Fibroblast of lung (primary cell): ENCODE measurements at regions not wholly inside any gene's neighbourhood (a gene's known extent, or its start where the extent isn't known, plus 50 kb on each side); places are given as distances from the start of the nearest gene placed in this dataset.

ENCODE experiments used
- DNase-seq, 2 donors: peaks; one replicate each; pipeline versions ENCODE4 v3.0.0 to v3.0.0-alpha.2; 2010; ENCODE audit warnings: low read depth in 2 of 2
- H2AFZ ChIP-seq: 2 replicates; pipeline ENCODE4 v1.5.1; 2012; ENCODE audit warnings: low read length, control low read depth, inconsistent platforms
- H3K27ac ChIP-seq: 2 replicates; pipeline ENCODE4 v1.5.1; 2011; ENCODE audit warnings: low read length, control low read depth; ENCODE audit not compliant: insufficient read depth
- H3K27me3 ChIP-seq: 2 replicates; pipeline ENCODE4 v1.5.1; 2011; ENCODE audit warnings: mild to moderate bottlenecking, low read length; ENCODE audit not compliant: control insufficient read depth, insufficient read depth
- H3K36me3 ChIP-seq: 2 replicates; pipeline ENCODE4 v1.5.1; 2011; ENCODE audit warnings: low read length; ENCODE audit not compliant: control insufficient read depth, insufficient read depth
- H3K4me1 ChIP-seq: 2 replicates; pipeline ENCODE4 v1.5.1; 2011; ENCODE audit warnings: low read length; ENCODE audit not compliant: control insufficient read depth, insufficient read depth; ENCODE audit errors: extremely low read depth
- H3K4me2 ChIP-seq: 2 replicates; pipeline ENCODE4 v1.5.1; 2011; ENCODE audit warnings: low read length, control low read depth; ENCODE audit not compliant: insufficient read depth; ENCODE audit errors: extremely low read depth
- H3K4me3 ChIP-seq, 4 experiments: fragments of 200-600 bp in 1 of 4; sonication (generic) in 1 of 4; replicated peaks in 1 of 4; 2 replicates each; pipeline ENCODE4 v1.5.1; 2011 to 2016; ENCODE audit warnings: low read length in 4 of 4, low read depth in 3 of 4, mild to moderate bottlenecking in 3 of 4, control low read depth in 2 of 4, inconsistent platforms in 1 of 4, mixed read lengths in 1 of 4; ENCODE audit not compliant: insufficient read depth in 1 of 4; ENCODE audit errors: control extremely low read depth in 1 of 4
- H3K79me2 ChIP-seq: 2 replicates; pipeline ENCODE4 v1.5.1; 2012; ENCODE audit warnings: mild to moderate bottlenecking, low read length, inconsistent platforms; ENCODE audit not compliant: control insufficient read depth, insufficient read depth
- H3K9ac ChIP-seq: 2 replicates; pipeline ENCODE4 v1.5.1; 2011; ENCODE audit warnings: mild to moderate bottlenecking, low read length, control low read depth; ENCODE audit not compliant: insufficient read depth
- H3K9me3 ChIP-seq: 2 replicates; pipeline ENCODE4 v1.5.1; 2012; ENCODE audit warnings: low read depth, low read length; ENCODE audit not compliant: control insufficient read depth, insufficient read depth
- H4K20me1 ChIP-seq: 2 replicates; pipeline ENCODE4 v1.5.1; 2011; ENCODE audit warnings: low read length; ENCODE audit not compliant: control insufficient read depth, insufficient read depth; ENCODE audit errors: extremely low read depth
- CTCF ChIP-seq, 2 donors: IDR thresholded peaks in 1 of 2; conservative IDR thresholded peaks in 1 of 2; 1 replicate in 1 of 2; 2 replicates in 1 of 2; pipeline ENCODE4 v1.5.1; 2011 to 2012; ENCODE audit warnings: low read length in 2 of 2, control low read depth in 1 of 2, inconsistent platforms in 1 of 2, low read depth in 1 of 2, mild to moderate bottlenecking in 1 of 2
- EZH2 ChIP-seq: IDR thresholded peaks from 2 replicates; pipeline ENCODE4 v1.5.1; 2012; ENCODE audit warnings: low read length, control low read depth, mild to moderate bottlenecking; ENCODE audit errors: missing control alignments

- no peak overlapping the region for H3K4me3 ChIP-seq
- peaks cover 3% of the 10 kb centered on the region for H3K27me3 ChIP-seq
- no peaks in the 10 kb centered on the region for H4K20me1 ChIP-seq
- H3K79me2 ChIP-seq = no peaks in the 10 kb centered on the region
- no peaks in the 10 kb centered on the region for H3K4me1 ChIP-seq
- H3K36me3 ChIP-seq = no peaks in the 10 kb centered on the region
- no peak overlapping the region for H3K9ac ChIP-seq
- H3K27ac ChIP-seq = no peak overlapping the region
- no peak overlapping the region for H2AFZ ChIP-seq
- no peaks in the 10 kb centered on the region for H3K9me3 ChIP-seq
- H3K4me2 ChIP-seq = no peak overlapping the region
- DNase-seq = no peak
- TF ChIP-seq EZH2 = no peak
- no peak for TF ChIP-seq CTCF (conservative IDR thresholded peaks at IDR 0.05 in 1 of 2, IDR thresholded peaks at IDR 0.05 in 1 of 2; ENCODE audit: low read depth in 1 of 2, low read length in 2 of 2)
Observed at GRCh38 chr2:121076498-121076820, 208.5 kb downstream of the TFCP2L1 start.

GRCh38 chr2:121076885-121077549 is 208.0 kb downstream of the TFCP2L1 start:
- Histone ChIP-seq H3K4me3 (no peak overlapping the region), H3K27me3 (peaks cover 3% of the 10 kb centered on the region), H3K36me3 (no peaks in the 10 kb centered on the region), H4K20me1 (no peaks in the 10 kb centered on the region), H3K9ac (no peak overlapping the region), H3K79me2 (no peaks in the 10 kb centered on the region), H3K4me2 (no peak overlapping the region), H3K9me3 (no peaks in the 10 kb centered on the region), H2AFZ (no peak overlapping the region), H3K4me1 (no peaks in the 10 kb centered on the region), H3K27ac (no peak overlapping the region)
- peak; percentile 73 to 83 for TF ChIP-seq CTCF (conservative IDR thresholded peaks at IDR 0.05 in 1 of 2, IDR thresholded peaks at IDR 0.05 in 1 of 2; ENCODE audit: low read depth in 1 of 2, low read length in 2 of 2)
- no peak for TF ChIP-seq EZH2
- DNase-seq = peak; percentile 23

- peak in 1 of 2 donors; percentile 39 for DNase-seq
- no peak overlapping the region for H3K4me3 ChIP-seq
- TF ChIP-seq CTCF (conservative IDR thresholded peaks at IDR 0.05 in 1 of 2, IDR thresholded peaks at IDR 0.05 in 1 of 2; ENCODE audit: low read depth in 1 of 2, low read length in 2 of 2) (no peak), EZH2 (no peak)
- H4K20me1 ChIP-seq = no peaks in the 10 kb centered on the region
- H2AFZ ChIP-seq = no peak overlapping the region
- no peak overlapping the region for H3K9ac ChIP-seq
- no peaks in the 10 kb centered on the region for H3K9me3 ChIP-seq
- no peaks in the 10 kb centered on the region for H3K36me3 ChIP-seq
- H3K27ac ChIP-seq = no peak overlapping the region
- no peaks in the 10 kb centered on the region for H3K4me1 ChIP-seq
- H3K4me2 ChIP-seq = no peak overlapping the region
- peaks cover 3% of the 10 kb centered on the region for H3K27me3 ChIP-seq
- no peaks in the 10 kb centered on the region for H3K79me2 ChIP-seq
Observed at GRCh38 chr2:121078899-121079298, 206.1 kb downstream of the TFCP2L1 start.
